ENCODE measurements at regions not wholly inside any gene's neighbourhood (a gene's known extent, or its start where the extent isn't known, plus 50 kb on each side); places are given as distances from the start of the nearest gene placed in this dataset.

- DNase-seq (ENCODE audit: low spot score) = no peak
Observed at GRCh38 chr18:46385124-46385523, 271.9 kb downstream of the LOXHD1 start.

- DNase-seq (ENCODE audit: low spot score) = no peak
Observed at GRCh38 chr18:46386788-46387187, 270.2 kb downstream of the LOXHD1 start.

DNA sequence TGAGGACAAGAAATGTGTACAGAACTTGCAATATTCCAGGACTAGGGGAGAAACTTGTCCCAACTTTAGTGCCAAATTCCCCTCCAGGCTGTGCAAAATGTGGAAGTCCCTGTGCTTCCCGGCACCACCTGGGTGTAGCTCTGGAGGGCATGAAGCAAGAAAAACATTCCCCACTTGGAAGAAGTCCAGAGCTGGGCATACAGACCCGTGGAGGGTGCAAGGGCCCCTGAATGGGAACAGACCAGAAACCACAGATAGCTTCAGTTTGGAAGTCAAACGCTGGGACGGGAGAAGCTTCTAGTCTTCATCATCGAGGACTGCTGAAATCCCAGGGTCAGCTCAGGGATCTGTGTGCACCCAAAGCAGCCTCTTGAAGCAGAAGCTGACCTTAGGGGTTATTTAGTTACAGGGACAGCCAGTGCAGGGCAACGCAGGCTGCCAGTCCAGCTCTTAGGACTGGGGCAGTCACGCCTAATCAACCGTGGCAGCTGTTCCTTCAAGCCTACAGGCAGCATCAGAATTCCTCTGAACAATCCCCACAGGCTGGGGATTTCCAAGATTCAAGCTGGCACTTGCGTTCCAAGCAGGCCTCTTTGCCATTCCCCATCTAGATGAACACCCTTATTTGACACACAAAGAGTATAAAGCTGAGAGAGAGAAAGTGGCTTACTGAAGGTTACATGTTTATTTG, 269.4 kb downstream of the LOXHD1 start:
- DNase-seq (ENCODE audit: low spot score) = peak; percentile 64

DNA sequence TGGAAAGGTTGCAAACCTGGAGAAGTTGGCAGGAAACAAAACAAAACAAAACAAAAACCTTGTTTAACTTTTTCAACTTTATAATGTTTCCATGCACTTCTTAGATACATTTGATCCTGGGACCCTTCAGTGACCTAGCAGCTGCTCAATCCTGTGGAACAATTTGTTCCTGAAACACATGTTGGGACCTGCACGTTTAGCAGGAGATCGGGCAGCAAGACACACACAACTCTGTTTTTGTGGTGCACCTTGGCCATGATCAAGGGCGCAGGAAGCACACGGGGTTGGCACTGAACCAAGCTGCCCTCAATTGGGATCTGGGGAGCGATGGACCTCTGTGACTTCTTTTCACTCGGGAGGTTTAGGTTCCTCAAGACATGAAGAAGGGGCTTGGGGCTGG, 268.7 kb downstream of the LOXHD1 start:
- no peak for DNase-seq (ENCODE audit: low spot score)

- no peak for DNase-seq (ENCODE audit: low spot score)
Observed at GRCh38 chr18:46392576-46392975, 264.4 kb downstream of the LOXHD1 start.

GRCh38 chr18:46393230-46393629, 263.8 kb downstream of the LOXHD1 start:
- DNase-seq (ENCODE audit: low spot score) = peak; percentile 65

DNA sequence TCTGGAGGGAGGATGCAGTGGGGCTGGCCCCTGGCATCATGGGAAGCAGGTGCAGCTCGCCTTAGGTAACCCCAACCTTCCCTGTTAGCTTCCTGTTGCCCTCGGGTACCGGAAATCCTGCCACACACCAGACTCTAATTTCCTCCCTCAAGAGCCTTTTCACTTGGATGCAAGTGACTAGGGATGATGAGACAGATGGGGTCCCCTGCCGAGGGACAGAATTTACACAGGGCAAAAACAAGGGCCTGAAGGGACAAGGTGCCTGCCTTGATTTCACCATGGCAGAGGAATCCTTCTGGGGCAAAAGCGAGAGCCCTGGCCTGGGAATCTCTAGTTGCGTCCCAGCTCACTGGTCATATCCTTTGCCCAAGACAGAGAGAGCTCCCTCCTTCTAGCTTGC, 263.1 kb downstream of the LOXHD1 start:
- DNase-seq (ENCODE audit: low spot score) = no peak

- DNase-seq (ENCODE audit: low spot score) = no peak
Observed at GRCh38 chr18:46395795-46396194, 261.2 kb downstream of the LOXHD1 start.

GRCh38 chr18:46397174-46397573, 259.8 kb downstream of the LOXHD1 start:
- no peak for DNase-seq (ENCODE audit: low spot score)

DNA sequence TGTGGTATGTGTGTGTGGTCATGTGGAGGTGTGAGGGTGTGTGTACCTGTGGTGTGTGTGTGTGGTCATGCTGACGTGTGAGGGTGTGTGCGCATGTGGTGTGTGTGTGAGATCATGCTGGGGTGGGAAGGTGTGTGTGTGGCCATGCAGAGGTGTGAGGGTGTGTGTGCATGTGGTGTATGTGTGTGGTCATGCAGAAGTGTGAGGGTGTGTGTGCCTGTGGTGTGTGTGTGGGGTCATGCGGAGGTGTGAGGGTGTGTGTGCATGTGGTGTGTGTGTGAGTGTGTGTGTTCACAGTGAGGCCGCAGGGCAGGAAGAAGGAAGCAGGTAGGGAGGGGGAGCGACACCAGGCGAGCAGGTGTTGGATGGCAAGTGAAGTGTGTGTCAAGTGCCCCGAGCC, 259.0 kb downstream of the LOXHD1 start:
- DNase-seq (ENCODE audit: low spot score) = no peak

GRCh38 chr18:46398625-46399024, 258.4 kb downstream of the LOXHD1 start:
- no peak for DNase-seq (ENCODE audit: low spot score)

GRCh38 chr18:46399303-46399702, 257.7 kb downstream of the LOXHD1 start:
- DNase-seq (ENCODE audit: low spot score) = no peak

DNA sequence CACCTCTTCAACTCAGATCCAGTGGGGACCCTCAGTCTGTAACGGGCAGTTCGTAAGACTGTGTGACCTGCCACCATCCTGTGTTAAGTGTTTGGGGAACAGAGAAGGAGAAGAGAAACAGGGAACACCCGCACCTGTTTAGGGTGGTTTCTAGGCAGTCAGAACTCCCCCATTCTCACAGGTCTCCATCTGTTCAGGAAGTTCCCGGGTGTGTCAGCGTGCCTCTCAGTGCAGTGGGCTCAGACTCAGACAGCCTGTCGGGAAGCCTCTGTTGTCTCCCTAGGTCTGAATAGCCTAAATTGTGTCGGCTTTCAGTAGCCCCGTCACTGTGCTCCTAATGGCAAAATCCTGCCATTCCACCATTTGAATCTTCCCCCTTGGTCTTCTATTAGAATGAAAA, 256.6 kb downstream of the LOXHD1 start:
- DNase-seq (ENCODE audit: low spot score) = no peak

- no peak for DNase-seq (ENCODE audit: low spot score)
Observed at GRCh38 chr18:46401486-46402070, 255.4 kb downstream of the LOXHD1 start.

DNA sequence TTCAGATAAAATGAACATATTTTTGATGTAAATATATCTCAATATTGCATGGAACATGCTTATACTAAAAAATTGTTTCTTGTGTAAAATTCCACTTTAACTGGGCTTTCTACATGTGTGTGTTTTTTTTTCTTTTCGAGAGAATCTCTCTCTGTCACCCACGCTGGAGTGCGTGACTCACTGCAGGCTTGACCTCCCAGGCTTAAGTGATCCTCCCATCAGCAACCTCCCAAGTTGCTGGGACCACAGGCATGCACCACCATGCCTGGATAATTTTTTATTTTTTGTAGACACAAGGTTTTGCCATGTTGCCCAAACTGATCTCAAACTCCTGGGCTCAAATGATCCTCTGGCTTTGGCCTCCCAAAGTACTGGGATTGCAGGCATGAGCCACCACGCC, 254.6 kb downstream of the LOXHD1 start:
- no peak for DNase-seq (ENCODE audit: low spot score)

DNA sequence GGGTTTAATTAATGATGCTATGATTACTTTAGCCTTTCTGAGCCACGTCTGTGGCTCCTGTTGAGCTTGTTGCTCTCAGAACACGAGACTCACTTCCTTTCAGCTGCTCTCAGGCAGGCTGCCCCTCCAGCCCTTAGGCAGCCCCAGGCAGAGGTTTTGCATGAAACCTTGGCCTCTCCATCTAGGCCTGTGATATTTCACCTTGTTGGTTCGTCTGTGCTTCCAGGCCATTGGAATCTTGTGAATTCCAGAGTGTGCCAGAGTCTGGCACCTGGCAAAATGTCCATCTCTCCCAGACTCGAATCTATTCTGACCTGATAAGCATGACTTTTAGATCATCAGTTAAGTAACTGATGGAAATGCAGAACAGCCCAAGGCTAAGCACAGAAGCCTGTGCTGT, 254.1 kb downstream of the LOXHD1 start:
- DNase-seq (ENCODE audit: low spot score) = no peak

DNA sequence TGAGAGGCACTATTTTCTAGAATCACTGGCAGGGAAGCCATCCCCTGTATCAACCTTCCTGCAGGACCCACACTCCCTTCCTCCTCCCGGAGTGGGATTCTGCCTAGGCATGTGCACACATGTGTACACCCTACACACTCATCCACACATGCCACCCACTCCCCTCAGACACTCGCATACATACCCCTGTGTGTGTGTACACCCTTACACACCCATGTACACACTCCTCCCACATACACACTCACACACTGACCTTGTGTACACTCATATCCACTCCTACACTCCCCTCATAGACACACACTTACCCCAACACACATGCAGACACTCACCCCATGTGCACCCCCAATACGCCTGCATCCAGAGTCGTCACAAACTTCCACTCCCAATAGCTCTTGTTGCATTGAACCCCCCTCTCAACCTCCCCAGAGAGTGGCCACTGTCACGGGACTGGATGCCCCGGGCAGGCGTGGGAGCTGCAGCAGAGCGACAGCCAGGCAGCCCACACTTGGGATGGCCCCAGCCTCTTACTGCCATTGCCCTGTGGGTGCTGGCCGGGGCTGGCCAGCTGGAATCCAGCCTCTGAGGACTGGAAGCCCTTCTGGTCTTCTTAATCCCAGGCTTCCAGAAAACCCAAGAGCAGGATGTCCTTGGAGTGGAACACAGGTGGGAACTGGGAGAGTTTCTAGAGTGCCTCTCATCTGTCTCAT, 251.0 kb downstream of the LOXHD1 start:
- no peak for DNase-seq (ENCODE audit: low spot score)

- DNase-seq (ENCODE audit: low spot score) = no peak
Observed at GRCh38 chr18:46406539-46406932, 250.5 kb downstream of the LOXHD1 start.

DNA sequence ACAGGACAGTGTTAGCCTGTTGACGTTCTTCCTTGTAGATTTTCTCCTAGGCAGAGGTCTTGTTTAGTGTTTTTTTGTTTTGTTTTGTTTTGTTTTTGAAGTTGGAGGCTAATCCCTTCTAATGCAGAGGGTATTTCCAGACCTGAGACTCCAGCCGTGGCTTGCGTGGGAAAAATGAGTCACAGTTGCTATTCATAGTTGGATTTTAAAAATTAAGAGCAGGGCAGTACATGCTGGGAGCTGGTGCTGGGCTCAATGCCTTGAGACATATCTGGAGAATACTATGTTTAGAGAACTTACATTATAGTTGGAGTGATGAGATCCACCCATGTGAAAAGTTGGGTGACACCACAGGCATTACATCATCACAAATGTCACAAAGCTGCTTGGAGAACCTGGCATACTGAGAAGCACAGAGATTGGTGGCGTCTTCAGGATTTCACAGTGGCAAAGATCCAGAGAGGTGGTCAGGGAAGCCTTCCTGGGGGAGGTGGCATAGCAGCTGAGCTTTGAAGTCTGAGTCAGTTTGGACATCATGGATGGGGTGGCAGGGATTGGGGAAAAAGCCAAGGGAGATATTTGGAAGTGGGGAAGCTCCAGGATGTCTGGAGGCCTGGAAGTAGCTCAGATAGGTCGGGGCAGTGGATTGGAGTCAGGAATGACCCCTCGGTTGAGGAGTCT, 249.4 kb downstream of the LOXHD1 start:
- no peak for DNase-seq (ENCODE audit: low spot score)

DNA sequence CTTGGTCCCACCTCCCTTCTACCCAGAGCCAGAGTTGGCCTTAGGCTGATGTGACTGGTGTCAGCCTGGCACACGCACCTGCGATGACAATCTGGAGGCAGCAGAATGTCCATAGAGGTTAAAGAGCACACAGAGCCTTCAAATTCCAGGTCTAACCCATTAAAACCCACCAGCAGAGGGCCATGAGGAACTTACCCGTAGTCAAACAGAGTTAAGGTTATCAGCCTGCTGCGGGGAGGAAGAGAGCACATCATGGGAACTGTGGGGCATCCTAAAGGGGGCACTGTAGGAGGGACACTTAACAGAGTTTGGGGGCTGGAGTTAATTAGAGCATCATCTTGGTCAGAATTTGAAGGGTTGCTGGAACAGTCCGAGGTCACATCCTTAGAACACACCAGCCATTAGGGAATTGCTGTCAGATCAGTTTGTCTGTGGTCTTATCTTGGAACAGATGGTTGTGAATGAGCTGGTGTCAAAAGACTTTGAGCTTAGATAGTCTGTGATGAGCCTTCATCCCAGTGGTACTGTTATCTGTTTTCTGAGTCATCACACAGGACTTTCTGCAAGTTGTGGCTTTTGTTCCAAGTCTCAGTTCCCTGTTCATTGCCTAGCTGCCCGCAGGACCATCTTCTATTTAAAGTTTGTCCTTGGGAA, 248.6 kb downstream of the LOXHD1 start:
- no peak for DNase-seq (ENCODE audit: low spot score)

DNA sequence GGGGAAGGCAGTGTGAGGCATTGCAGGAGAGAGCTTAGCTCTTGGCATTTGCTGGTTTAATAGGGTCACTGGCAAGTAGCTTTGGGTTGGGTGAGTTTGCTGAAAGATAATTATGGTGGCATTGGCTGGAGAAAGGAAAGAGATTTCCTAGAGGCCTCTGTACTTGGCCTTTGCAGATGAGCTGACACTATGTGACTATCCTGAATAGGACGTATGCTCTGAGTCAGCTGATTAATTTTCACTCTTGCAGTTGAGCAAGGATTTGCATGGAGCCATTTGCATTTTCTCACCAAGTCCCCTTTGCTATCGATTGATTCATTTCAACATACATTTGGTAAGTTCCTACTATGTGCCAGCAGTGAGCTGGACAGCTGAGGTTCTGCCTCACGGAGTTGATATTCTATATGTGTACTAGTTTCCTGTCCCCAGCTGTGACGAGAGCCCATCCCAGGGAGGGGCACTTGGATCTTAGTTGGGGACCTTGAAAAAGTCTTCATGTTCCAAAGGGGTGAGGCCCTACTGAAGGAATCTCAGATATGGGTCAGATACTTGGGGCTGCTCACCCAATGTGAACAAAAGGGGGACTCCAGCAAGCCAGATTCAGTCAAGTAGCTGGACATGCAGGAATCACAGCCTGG, 245.7 kb downstream of the LOXHD1 start:
- DNase-seq (ENCODE audit: low spot score) = no peak
